Liver (tissue), 8 donors: ENCODE measurements at regions not wholly inside any gene's neighbourhood (a gene's known extent, or its start where the extent isn't known, plus 50 kb on each side); places are given as distances from the start of the nearest gene placed in this dataset.
"Not testable (repeated sequence)": the region's sequence is repeated elsewhere in the genome, so short reads cannot be mapped to it uniquely, and the experiment has no call there.

ENCODE experiments used
- DNase-seq: peaks from one replicate; pipeline ENCODE4 v3.0.0-alpha.2; 2017; ENCODE audit warnings: low spot score
- H3K27ac ChIP-seq, 2 donors: one replicate each; pipeline ENCODE4 v1.7.0; 2013; ENCODE audit warnings: inconsistent platforms in 2 of 2, low read length in 2 of 2, control low read depth in 1 of 2, low read depth in 1 of 2, mild to moderate bottlenecking in 1 of 2
- H3K27me3 ChIP-seq, 4 donors: one replicate each; pipeline versions ENCODE4 v1.6.1 to v1.7.0; 2013; ENCODE audit warnings: low read length in 3 of 4, inconsistent platforms in 1 of 4, mild to moderate bottlenecking in 1 of 4, moderate library complexity in 1 of 4; ENCODE audit not compliant: control insufficient read depth in 4 of 4, insufficient read depth in 4 of 4
- H3K36me3 ChIP-seq, 4 donors: one replicate each; pipeline versions ENCODE4 v1.6.1 to v1.7.0; 2013; ENCODE audit warnings: low read length in 3 of 4, mild to moderate bottlenecking in 3 of 4, low read depth in 1 of 4, moderate library complexity in 1 of 4; ENCODE audit not compliant: control insufficient read depth in 4 of 4, insufficient read depth in 3 of 4
- H3K4me1 ChIP-seq, 4 donors: one replicate each; pipeline versions ENCODE4 v1.6.1 to v1.7.0; 2013; ENCODE audit warnings: low read length in 3 of 4, mild to moderate bottlenecking in 3 of 4, moderate library complexity in 1 of 4; ENCODE audit not compliant: control insufficient read depth in 4 of 4, insufficient read depth in 4 of 4
- H3K4me3 ChIP-seq, 3 donors: one replicate each; pipeline versions ENCODE4 v1.6.1 to v1.7.0; 2013; ENCODE audit warnings: low read length in 3 of 3, control low read depth in 1 of 3, low read depth in 1 of 3, mild to moderate bottlenecking in 1 of 3
- H3K9ac ChIP-seq, 2 donors: one replicate each; pipeline ENCODE4 v1.7.0; 2013; ENCODE audit warnings: low read length in 2 of 2, mild to moderate bottlenecking in 2 of 2, moderate library complexity in 2 of 2, control low read depth in 1 of 2, low read depth in 1 of 2
- H3K9me3 ChIP-seq, 4 donors: one replicate each; pipeline versions ENCODE4 v1.6.1 to v1.7.0; 2013; ENCODE audit warnings: low read length in 3 of 4; ENCODE audit not compliant: control insufficient read depth in 4 of 4
- GABPA ChIP-seq, 2 donors: IDR thresholded peaks in 1 of 2; conservative IDR thresholded peaks in 1 of 2; 2 replicates each; pipeline ENCODE4 v1.6.1; 2016; ENCODE audit warnings: antibody characterized with exemption in 2 of 2, mild to moderate bottlenecking in 1 of 2, moderate library complexity in 1 of 2
- HNF4G ChIP-seq: IDR thresholded peaks from 2 replicates; pipeline ENCODE4 v1.6.1; 2016; ENCODE audit warnings: antibody characterized with exemption
- JUND ChIP-seq, 2 donors: IDR thresholded peaks; 2 replicates each; pipeline ENCODE4 v1.6.1; 2016; ENCODE audit warnings: antibody characterized with exemption in 2 of 2
- NR2F2 ChIP-seq: IDR thresholded peaks from 2 replicates; pipeline ENCODE4 v1.6.1; 2016; ENCODE audit warnings: antibody characterized with exemption
- RAD21 ChIP-seq, 2 donors: IDR thresholded peaks; 2 replicates each; pipeline ENCODE4 v1.6.1; 2016; ENCODE audit warnings: antibody characterized with exemption in 2 of 2, mild to moderate bottlenecking in 2 of 2
- RXRA ChIP-seq, 2 donors: IDR thresholded peaks; 2 replicates each; pipeline ENCODE4 v1.6.1; 2017 to 2018; ENCODE audit warnings: antibody characterized with exemption in 2 of 2, mild to moderate bottlenecking in 1 of 2
- SP1 ChIP-seq: IDR thresholded peaks from 2 replicates; pipeline ENCODE4 v1.6.1; 2018; ENCODE audit warnings: antibody characterized with exemption, mild to moderate bottlenecking
- TAF1 ChIP-seq: conservative IDR thresholded peaks from 2 replicates; pipeline ENCODE4 v1.6.1; 2016; ENCODE audit warnings: antibody characterized with exemption, mild to moderate bottlenecking
- WGBS: extraction: QIAGEN DNeasy Blood & Tissue Kit; methylation state at CpG from one replicate; pipeline ENCODE4 v1.1.7; 2013; 5-methylcytosine and 5-hydroxymethylcytosine counted together
- TF ChIP-seq, protein P1 (sequence below): fragments of 150-350 bp; IDR thresholded peaks from 2 replicates; pipeline ENCODE4 v1.5.1; 2017; ENCODE audit warnings: improper control_type of control experiment, low read depth, low read length; ENCODE audit not compliant: missing input control
- TF ChIP-seq, protein P2 (sequence below): IDR thresholded peaks from 2 replicates; pipeline ENCODE4 v1.6.1; 2016; ENCODE audit warnings: antibody characterized with exemption
- TF ChIP-seq, protein P3 (sequence below): IDR thresholded peaks from 2 replicates; pipeline ENCODE4 v1.6.1; 2016; ENCODE audit warnings: antibody characterized with exemption, mild to moderate bottlenecking
- TF ChIP-seq, protein P4 (sequence below): IDR thresholded peaks from 2 replicates; pipeline ENCODE4 v1.6.1; 2016; ENCODE audit warnings: antibody characterized with exemption
- TF ChIP-seq, protein P5 (sequence below): IDR thresholded peaks from 2 replicates; pipeline ENCODE4 v1.6.1; 2016; ENCODE audit warnings: antibody characterized with exemption
- donor health status: healthy.
- donor health status: healthy.
- donor health status: healthy.
- donor health status: healthy.
- donor health status: healthy.

DNA sequence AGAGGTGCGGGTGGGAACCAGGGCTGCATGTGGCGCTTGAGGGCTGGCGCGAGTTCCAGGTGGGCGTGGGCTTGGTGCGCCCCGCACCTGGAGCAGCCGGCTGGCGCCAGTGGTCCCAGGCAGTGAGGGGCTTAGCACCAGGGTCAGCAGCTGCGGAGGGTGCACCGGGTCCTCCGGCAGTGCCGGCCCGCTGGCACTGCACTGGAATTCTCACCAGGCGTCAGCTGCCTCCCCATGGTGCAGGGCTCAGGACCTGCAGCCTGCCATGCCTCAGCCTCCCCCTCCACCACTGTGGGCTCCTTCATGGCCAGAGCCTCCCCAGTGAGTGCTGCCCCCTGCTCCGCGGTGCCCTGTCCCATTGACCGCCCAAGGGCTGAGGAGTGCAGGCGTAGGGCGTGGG is 174.0 kb downstream of the ADAM29 start:
- WGBS, result 89% methylated on average over 20 of the region's 20 CpGs
- no peaks in the 10 kb centered on the region for H3K36me3 ChIP-seq
- no peak for DNase-seq
- no peak overlapping the region for H3K9ac ChIP-seq
- H3K4me1 ChIP-seq, result no peaks in the 10 kb centered on the region
- TF ChIP-seq HNF4G, result no peak
- no peak for TF ChIP-seq RXRA (IDR thresholded peaks at IDR 0.05)
- TF ChIP-seq, protein P1, sequence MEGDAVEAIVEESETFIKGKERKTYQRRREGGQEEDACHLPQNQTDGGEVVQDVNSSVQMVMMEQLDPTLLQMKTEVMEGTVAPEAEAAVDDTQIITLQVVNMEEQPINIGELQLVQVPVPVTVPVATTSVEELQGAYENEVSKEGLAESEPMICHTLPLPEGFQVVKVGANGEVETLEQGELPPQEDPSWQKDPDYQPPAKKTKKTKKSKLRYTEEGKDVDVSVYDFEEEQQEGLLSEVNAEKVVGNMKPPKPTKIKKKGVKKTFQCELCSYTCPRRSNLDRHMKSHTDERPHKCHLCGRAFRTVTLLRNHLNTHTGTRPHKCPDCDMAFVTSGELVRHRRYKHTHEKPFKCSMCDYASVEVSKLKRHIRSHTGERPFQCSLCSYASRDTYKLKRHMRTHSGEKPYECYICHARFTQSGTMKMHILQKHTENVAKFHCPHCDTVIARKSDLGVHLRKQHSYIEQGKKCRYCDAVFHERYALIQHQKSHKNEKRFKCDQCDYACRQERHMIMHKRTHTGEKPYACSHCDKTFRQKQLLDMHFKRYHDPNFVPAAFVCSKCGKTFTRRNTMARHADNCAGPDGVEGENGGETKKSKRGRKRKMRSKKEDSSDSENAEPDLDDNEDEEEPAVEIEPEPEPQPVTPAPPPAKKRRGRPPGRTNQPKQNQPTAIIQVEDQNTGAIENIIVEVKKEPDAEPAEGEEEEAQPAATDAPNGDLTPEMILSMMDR, result no peak
- TF ChIP-seq, protein P2, sequence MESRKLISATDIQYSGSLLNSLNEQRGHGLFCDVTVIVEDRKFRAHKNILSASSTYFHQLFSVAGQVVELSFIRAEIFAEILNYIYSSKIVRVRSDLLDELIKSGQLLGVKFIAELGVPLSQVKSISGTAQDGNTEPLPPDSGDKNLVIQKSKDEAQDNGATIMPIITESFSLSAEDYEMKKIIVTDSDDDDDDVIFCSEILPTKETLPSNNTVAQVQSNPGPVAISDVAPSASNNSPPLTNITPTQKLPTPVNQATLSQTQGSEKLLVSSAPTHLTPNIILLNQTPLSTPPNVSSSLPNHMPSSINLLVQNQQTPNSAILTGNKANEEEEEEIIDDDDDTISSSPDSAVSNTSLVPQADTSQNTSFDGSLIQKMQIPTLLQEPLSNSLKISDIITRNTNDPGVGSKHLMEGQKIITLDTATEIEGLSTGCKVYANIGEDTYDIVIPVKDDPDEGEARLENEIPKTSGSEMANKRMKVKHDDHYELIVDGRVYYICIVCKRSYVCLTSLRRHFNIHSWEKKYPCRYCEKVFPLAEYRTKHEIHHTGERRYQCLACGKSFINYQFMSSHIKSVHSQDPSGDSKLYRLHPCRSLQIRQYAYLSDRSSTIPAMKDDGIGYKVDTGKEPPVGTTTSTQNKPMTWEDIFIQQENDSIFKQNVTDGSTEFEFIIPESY, result no peak
- no peak for TF ChIP-seq SP1
- TF ChIP-seq GABPA (IDR thresholded peaks at IDR 0.05 in 1 of 2, conservative IDR thresholded peaks at IDR 0.05 in 1 of 2), result no peak
- no peak for TF ChIP-seq NR2F2
- TF ChIP-seq, protein P3, sequence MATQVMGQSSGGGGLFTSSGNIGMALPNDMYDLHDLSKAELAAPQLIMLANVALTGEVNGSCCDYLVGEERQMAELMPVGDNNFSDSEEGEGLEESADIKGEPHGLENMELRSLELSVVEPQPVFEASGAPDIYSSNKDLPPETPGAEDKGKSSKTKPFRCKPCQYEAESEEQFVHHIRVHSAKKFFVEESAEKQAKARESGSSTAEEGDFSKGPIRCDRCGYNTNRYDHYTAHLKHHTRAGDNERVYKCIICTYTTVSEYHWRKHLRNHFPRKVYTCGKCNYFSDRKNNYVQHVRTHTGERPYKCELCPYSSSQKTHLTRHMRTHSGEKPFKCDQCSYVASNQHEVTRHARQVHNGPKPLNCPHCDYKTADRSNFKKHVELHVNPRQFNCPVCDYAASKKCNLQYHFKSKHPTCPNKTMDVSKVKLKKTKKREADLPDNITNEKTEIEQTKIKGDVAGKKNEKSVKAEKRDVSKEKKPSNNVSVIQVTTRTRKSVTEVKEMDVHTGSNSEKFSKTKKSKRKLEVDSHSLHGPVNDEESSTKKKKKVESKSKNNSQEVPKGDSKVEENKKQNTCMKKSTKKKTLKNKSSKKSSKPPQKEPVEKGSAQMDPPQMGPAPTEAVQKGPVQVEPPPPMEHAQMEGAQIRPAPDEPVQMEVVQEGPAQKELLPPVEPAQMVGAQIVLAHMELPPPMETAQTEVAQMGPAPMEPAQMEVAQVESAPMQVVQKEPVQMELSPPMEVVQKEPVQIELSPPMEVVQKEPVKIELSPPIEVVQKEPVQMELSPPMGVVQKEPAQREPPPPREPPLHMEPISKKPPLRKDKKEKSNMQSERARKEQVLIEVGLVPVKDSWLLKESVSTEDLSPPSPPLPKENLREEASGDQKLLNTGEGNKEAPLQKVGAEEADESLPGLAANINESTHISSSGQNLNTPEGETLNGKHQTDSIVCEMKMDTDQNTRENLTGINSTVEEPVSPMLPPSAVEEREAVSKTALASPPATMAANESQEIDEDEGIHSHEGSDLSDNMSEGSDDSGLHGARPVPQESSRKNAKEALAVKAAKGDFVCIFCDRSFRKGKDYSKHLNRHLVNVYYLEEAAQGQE, result no peak
- no peak for TF ChIP-seq JUND (IDR thresholded peaks at IDR 0.05)
- TF ChIP-seq, protein P4, sequence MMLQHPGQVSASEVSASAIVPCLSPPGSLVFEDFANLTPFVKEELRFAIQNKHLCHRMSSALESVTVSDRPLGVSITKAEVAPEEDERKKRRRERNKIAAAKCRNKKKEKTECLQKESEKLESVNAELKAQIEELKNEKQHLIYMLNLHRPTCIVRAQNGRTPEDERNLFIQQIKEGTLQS, result no peak
- no peak for TF ChIP-seq RAD21 (IDR thresholded peaks at IDR 0.05)
- TF ChIP-seq TAF1, result no peak
- TF ChIP-seq, protein P5, sequence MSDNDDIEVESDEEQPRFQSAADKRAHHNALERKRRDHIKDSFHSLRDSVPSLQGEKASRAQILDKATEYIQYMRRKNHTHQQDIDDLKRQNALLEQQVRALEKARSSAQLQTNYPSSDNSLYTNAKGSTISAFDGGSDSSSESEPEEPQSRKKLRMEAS, result no peak
- no peaks in the 10 kb centered on the region for H3K27me3 ChIP-seq
- no peak overlapping the region for H3K27ac ChIP-seq
- no peak overlapping the region for H3K4me3 ChIP-seq
- peaks cover 0 to 7% (median 0%) of the 10 kb centered on the region in 4 donors for H3K9me3 ChIP-seq

DNA sequence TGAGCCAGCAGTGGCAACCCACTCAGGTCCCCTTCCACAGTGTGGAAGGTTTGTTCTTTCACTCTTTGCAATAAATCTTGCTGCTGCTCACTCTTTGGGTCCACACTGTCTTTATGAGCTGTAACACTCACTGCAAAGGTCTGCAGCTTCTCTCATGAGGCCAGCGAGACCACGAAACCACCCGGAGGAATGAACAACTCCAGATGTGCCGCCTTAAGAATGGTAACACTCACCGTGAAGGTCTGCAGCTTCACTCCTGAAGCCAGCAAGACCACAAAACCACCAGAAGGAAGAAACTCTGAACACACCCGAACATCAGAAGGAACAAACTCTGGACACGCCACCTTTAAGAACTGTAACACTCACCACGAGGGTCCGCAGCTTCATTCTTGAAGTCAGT is 174.9 kb downstream of the ADAM29 start:
- H3K27me3 ChIP-seq, H3K27ac ChIP-seq, H3K4me3 ChIP-seq, H3K9ac ChIP-seq, H3K9me3 ChIP-seq, H3K4me1 ChIP-seq, DNase-seq, H3K36me3 ChIP-seq: not testable (repeated sequence)
- WGBS, result 84% methylated on average over 9 of the region's 9 CpGs
